ENCODE measurements at regions not wholly inside any gene's neighbourhood (a gene's known extent, or its start where the extent isn't known, plus 50 kb on each side); places are given as distances from the start of the nearest gene placed in this dataset.

GRCh38 chr3:184506561-184506991 lies 55.0 kb upstream of the EPHB3 start:
- Mint-ChIP-seq H3K4me1 (peaks cover 0 to 5% of the 10 kb centered on the region in 2 donors), H3K9me3 (peaks cover 7 to 11% of the 10 kb centered on the region in 2 donors), H3K27me3 (peaks cover 24 to 45% of the 10 kb centered on the region in 2 donors), H3K4me3 (no peak overlapping the region), H3K27ac (no peak overlapping the region), H3K36me3 (peaks cover 0 to 3% of the 10 kb centered on the region in 2 donors)
- DNase-seq = no peak
- no peak for ATAC-seq (replicated peaks)

DNA sequence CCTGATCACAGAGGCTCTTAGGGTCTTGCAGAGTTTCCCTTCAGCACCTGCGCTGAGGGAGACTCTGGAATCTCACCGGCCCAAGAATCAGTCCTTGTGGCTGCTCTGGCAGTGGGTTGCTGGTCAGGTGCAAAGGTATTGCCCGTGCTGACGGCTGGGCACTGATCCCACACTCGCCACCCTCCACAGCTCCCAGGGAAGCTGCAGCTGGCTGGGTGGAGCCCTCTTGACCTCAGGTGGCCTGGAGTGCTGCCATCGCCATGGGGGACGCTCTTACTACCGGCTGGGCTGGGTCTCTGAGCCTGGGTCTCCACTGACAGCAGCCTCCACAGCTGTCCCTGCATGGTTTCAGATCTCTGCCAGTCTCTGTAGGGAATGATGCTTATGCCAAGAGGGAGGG lies 52.6 kb upstream of the EPHB3 start:
- H3K4me3 Mint-ChIP-seq = no peak overlapping the region
- peaks cover 35 to 57% of the 10 kb centered on the region in 2 donors for H3K27me3 Mint-ChIP-seq
- H3K27ac Mint-ChIP-seq = no peak overlapping the region
- ATAC-seq (replicated peaks) (no peak), DNase-seq (no peak)
- no peaks in the 10 kb centered on the region for H3K9me3 Mint-ChIP-seq
- peaks cover 3 to 15% of the 10 kb centered on the region in 2 donors for H3K4me1 Mint-ChIP-seq
- H3K36me3 Mint-ChIP-seq = no peaks in the 10 kb centered on the region

- no peaks in the 10 kb centered on the region for H3K9me3 Mint-ChIP-seq
- H3K36me3 Mint-ChIP-seq = no peaks in the 10 kb centered on the region
- peaks cover 7 to 14% of the 10 kb centered on the region in 2 donors for H3K4me1 Mint-ChIP-seq
- H3K4me3 Mint-ChIP-seq = no peak overlapping the region
- H3K27me3 Mint-ChIP-seq = peaks cover 48 to 74% of the 10 kb centered on the region in 2 donors
- ATAC-seq (replicated peaks) = no peak
- no peak for DNase-seq
- H3K27ac Mint-ChIP-seq = no peak overlapping the region
Observed at GRCh38 chr3:184511741-184512140, 49.8 kb upstream of the EPHB3 start.

Data from stimulated activated naive B cell treated with anti-CD40 and anti-IgM and Interleukin-4, amounts not matched to agents 10 μg/mL and 1 μg/mL and 100 μg/mL, for 72 hours (primary cell).